ENCODE measurements at regions not wholly inside any gene's neighbourhood (a gene's known extent, or its start where the extent isn't known, plus 50 kb on each side); places are given as distances from the start of the nearest gene placed in this dataset.

GRCh38 chr1:70552662-70553566 is 141.8 kb downstream of the CTH start:
- no peak for TF ChIP-seq CTCF (IDR thresholded peaks at IDR 0.05)
- no peak for TF ChIP-seq POLR2A (IDR thresholded peaks at IDR 0.05)
- no peak for TF ChIP-seq EP300 (IDR thresholded peaks at IDR 0.05)
